ENCODE measurements at regions not wholly inside any gene's neighbourhood (a gene's known extent, or its start where the extent isn't known, plus 50 kb on each side); places are given as distances from the start of the nearest gene placed in this dataset.
A peak's percentile ranks its signal among the peaks of the same experiment; 100 is the strongest.

- Histone ChIP-seq H3K4me1 (replicated peaks) (peaks cover 4% of the 10 kb centered on the region; the same call in 1 of the 2 replicates), H3K36me3 (no peaks in the 10 kb centered on the region), H3K27me3 (replicated peaks) (no peaks in the 10 kb centered on the region), H3K9me3 (replicated peaks) (no peaks in the 10 kb centered on the region), H3K27ac (no peak overlapping the region), H3K4me3 (no peak overlapping the region)
- DNase-seq (ENCODE audit: low read depth in 1 of 2, low spot score in 2 of 2): peak in 1 of 2 experiments; percentile 32
Observed at GRCh38 chr18:75127143-75128021, 81.6 kb downstream of the PTGR3 start.

- H3K4me1 ChIP-seq (replicated peaks): no peaks in the 10 kb centered on the region; the same call in 1 of the 2 replicates
- H3K27me3 ChIP-seq (replicated peaks): no peaks in the 10 kb centered on the region
- no peak overlapping the region for H3K4me3 ChIP-seq
- H3K9me3 ChIP-seq (replicated peaks): no peaks in the 10 kb centered on the region
- no peak overlapping the region for H3K27ac ChIP-seq
- H3K36me3 ChIP-seq: no peaks in the 10 kb centered on the region
- peak in 1 of 2 experiments; percentile 38 for DNase-seq (ENCODE audit: low read depth in 1 of 2, low spot score in 2 of 2)
Observed at GRCh38 chr18:75125382-75126331, 83.3 kb downstream of the PTGR3 start.

GRCh38 chr18:75124991-75125381 is 84.0 kb downstream of the PTGR3 start:
- H3K4me3 ChIP-seq: no peak overlapping the region
- H3K36me3 ChIP-seq: no peaks in the 10 kb centered on the region
- H3K27ac ChIP-seq: no peak overlapping the region
- DNase-seq (ENCODE audit: low read depth in 1 of 2, low spot score in 2 of 2): peak in 1 of 2 experiments; percentile 19
- no peaks in the 10 kb centered on the region for H3K4me1 ChIP-seq (replicated peaks)
- no peaks in the 10 kb centered on the region for H3K27me3 ChIP-seq (replicated peaks)
- no peaks in the 10 kb centered on the region for H3K9me3 ChIP-seq (replicated peaks)

GRCh38 chr18:75124551-75124950 is 84.4 kb downstream of the PTGR3 start:
- Histone ChIP-seq H3K4me3 (no peak overlapping the region), H3K36me3 (no peaks in the 10 kb centered on the region), H3K27me3 (replicated peaks) (no peaks in the 10 kb centered on the region), H3K4me1 (replicated peaks) (no peaks in the 10 kb centered on the region), H3K9me3 (replicated peaks) (no peaks in the 10 kb centered on the region), H3K27ac (no peak overlapping the region)
- peak in 1 of 2 experiments; percentile 15 for DNase-seq (ENCODE audit: low read depth in 1 of 2, low spot score in 2 of 2)

- no peaks in the 10 kb centered on the region for H3K27me3 ChIP-seq (replicated peaks)
- no peak overlapping the region for H3K4me3 ChIP-seq
- H3K36me3 ChIP-seq: no peaks in the 10 kb centered on the region
- no peaks in the 10 kb centered on the region for H3K9me3 ChIP-seq (replicated peaks)
- DNase-seq (ENCODE audit: low read depth in 1 of 2, low spot score in 2 of 2): no peak
- H3K27ac ChIP-seq: no peak overlapping the region
- no peaks in the 10 kb centered on the region for H3K4me1 ChIP-seq (replicated peaks)
Observed at GRCh38 chr18:75123113-75123512, 85.8 kb downstream of the PTGR3 start.

GRCh38 chr18:75122334-75122958 is 86.5 kb downstream of the PTGR3 start:
- Histone ChIP-seq H3K4me3 (no peak overlapping the region), H3K27me3 (replicated peaks) (no peaks in the 10 kb centered on the region), H3K27ac (no peak overlapping the region), H3K4me1 (replicated peaks) (no peaks in the 10 kb centered on the region), H3K36me3 (no peaks in the 10 kb centered on the region), H3K9me3 (replicated peaks) (no peaks in the 10 kb centered on the region)
- DNase-seq (ENCODE audit: low read depth in 1 of 2, low spot score in 2 of 2): no peak

GRCh38 chr18:75121266-75121665 is 87.7 kb downstream of the PTGR3 start:
- no peak for DNase-seq (ENCODE audit: low read depth in 1 of 2, low spot score in 2 of 2)
- no peaks in the 10 kb centered on the region for H3K9me3 ChIP-seq (replicated peaks)
- H3K36me3 ChIP-seq: no peaks in the 10 kb centered on the region
- H3K4me3 ChIP-seq: no peak overlapping the region
- peaks cover 3% of the 10 kb centered on the region for H3K4me1 ChIP-seq (replicated peaks)
- H3K27me3 ChIP-seq (replicated peaks): no peaks in the 10 kb centered on the region
- H3K27ac ChIP-seq: no peak overlapping the region

GRCh38 chr18:75120521-75120920 is 88.4 kb downstream of the PTGR3 start:
- Histone ChIP-seq H3K4me3 (no peak overlapping the region), H3K9me3 (replicated peaks) (no peaks in the 10 kb centered on the region), H3K27me3 (replicated peaks) (no peaks in the 10 kb centered on the region), H3K4me1 (replicated peaks) (peaks cover 10% of the 10 kb centered on the region), H3K27ac (no peak overlapping the region), H3K36me3 (no peaks in the 10 kb centered on the region)
- no peak for DNase-seq (ENCODE audit: low read depth in 1 of 2, low spot score in 2 of 2)

- Histone ChIP-seq H3K4me3 (no peak overlapping the region), H3K4me1 (replicated peaks) (peaks cover 20% of the 10 kb centered on the region), H3K27me3 (replicated peaks) (no peaks in the 10 kb centered on the region), H3K36me3 (no peaks in the 10 kb centered on the region), H3K27ac (no peak overlapping the region), H3K9me3 (replicated peaks) (no peaks in the 10 kb centered on the region)
- peak in 1 of 2 experiments; percentile 33 for DNase-seq (ENCODE audit: low read depth in 1 of 2, low spot score in 2 of 2)
Observed at GRCh38 chr18:75116809-75117208, 92.1 kb downstream of the PTGR3 start.

GRCh38 chr18:75116165-75116564 is 92.8 kb downstream of the PTGR3 start:
- Histone ChIP-seq H3K27ac (no peak overlapping the region), H3K9me3 (replicated peaks) (no peaks in the 10 kb centered on the region)
- peak in 1 of 2 experiments; percentile 28 for DNase-seq (ENCODE audit: low read depth in 1 of 2, low spot score in 2 of 2)

GRCh38 chr18:75115514-75115913 is 93.4 kb downstream of the PTGR3 start:
- no peak overlapping the region for H3K4me3 ChIP-seq
- H3K27me3 ChIP-seq (replicated peaks): no peaks in the 10 kb centered on the region
- H3K9me3 ChIP-seq (replicated peaks): no peaks in the 10 kb centered on the region
- DNase-seq (ENCODE audit: low read depth in 1 of 2, low spot score in 2 of 2): peak; percentile 57 to 59
- no peak overlapping the region for H3K27ac ChIP-seq
- H3K36me3 ChIP-seq: no peaks in the 10 kb centered on the region
- H3K4me1 ChIP-seq (replicated peaks): peaks cover 20% of the 10 kb centered on the region

More at GRCh38 chr18:75116165-75116564, 92.8 kb downstream of the PTGR3 start:
- H3K4me3 ChIP-seq: no peak overlapping the region
- H3K4me1 ChIP-seq (replicated peaks): peaks cover 20% of the 10 kb centered on the region
- H3K36me3 ChIP-seq: no peaks in the 10 kb centered on the region
- no peaks in the 10 kb centered on the region for H3K27me3 ChIP-seq (replicated peaks)
